ENCODE measurements at regions not wholly inside any gene's neighbourhood (a gene's known extent, or its start where the extent isn't known, plus 50 kb on each side); places are given as distances from the start of the nearest gene placed in this dataset.

GRCh38 chr13:90680826-90681225, 666.7 kb upstream of the MIR17HG start:
- no peak for TF ChIP-seq CTCF (IDR thresholded peaks at IDR 0.05; ENCODE audit: low read depth, low read length, poor library complexity, severe bottlenecking)
- no peak for TF ChIP-seq EZH2phosphoT487 (IDR thresholded peaks at IDR 0.05; ENCODE audit: borderline replicate concordance, low read length)
